Ovary (tissue), 3 donors: ENCODE measurements at regions not wholly inside any gene's neighbourhood (a gene's known extent, or its start where the extent isn't known, plus 50 kb on each side); places are given as distances from the start of the nearest gene placed in this dataset.

Experiments used
- POLR2A ChIP-seq: fragments of 450-650 bp; IDR thresholded peaks from one replicate; pipeline ENCODE4 v1.6.1; 2017; ENCODE audit warnings: antibody characterized with exemption, mild to moderate bottlenecking, moderate library complexity
- TF ChIP-seq, protein P1 (sequence below), 3 donors: fragments of 450-650 bp in 2 of 3; fragments of 200-600 bp in 1 of 3; IDR thresholded peaks; one replicate each; pipeline versions ENCODE4 v1.5.1 to v1.8.0; 2016 to 2022; ENCODE audit warnings: antibody characterized with exemption in 3 of 3, mild to moderate bottlenecking in 1 of 3
- donor health status: DM: no; HTN: no; CAD: no.

DNA sequence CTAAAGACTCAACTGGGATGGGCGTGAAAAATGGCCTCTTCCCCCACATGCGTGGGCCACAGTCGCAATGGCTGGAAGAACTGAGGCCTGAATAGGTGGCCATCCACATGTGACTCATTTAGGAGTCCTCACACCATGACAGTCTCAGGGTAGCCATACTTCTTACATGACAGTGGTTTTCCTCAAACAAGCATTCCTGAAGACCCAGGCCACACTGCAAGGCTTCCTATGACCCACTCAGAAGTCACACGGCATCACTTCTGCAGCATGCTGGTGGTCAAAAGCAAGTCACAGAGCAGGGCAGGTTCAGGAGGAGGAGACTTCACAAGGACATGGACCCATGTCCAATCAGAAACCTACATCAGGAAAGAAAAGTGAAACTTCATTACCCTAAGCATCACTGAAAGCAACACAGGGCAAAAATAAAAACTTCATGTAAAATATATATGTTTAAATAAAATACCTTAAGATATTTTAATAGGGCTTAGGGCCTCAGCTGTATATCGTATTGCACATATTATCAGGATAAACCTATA, 257.1 kb downstream of the OPA1 start:
- TF ChIP-seq, protein P1, sequence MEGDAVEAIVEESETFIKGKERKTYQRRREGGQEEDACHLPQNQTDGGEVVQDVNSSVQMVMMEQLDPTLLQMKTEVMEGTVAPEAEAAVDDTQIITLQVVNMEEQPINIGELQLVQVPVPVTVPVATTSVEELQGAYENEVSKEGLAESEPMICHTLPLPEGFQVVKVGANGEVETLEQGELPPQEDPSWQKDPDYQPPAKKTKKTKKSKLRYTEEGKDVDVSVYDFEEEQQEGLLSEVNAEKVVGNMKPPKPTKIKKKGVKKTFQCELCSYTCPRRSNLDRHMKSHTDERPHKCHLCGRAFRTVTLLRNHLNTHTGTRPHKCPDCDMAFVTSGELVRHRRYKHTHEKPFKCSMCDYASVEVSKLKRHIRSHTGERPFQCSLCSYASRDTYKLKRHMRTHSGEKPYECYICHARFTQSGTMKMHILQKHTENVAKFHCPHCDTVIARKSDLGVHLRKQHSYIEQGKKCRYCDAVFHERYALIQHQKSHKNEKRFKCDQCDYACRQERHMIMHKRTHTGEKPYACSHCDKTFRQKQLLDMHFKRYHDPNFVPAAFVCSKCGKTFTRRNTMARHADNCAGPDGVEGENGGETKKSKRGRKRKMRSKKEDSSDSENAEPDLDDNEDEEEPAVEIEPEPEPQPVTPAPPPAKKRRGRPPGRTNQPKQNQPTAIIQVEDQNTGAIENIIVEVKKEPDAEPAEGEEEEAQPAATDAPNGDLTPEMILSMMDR (IDR thresholded peaks at IDR 0.05), result no peak
- TF ChIP-seq POLR2A, result no peak
